ENCODE measurements at regions not wholly inside any gene's neighbourhood (a gene's known extent, or its start where the extent isn't known, plus 50 kb on each side); places are given as distances from the start of the nearest gene placed in this dataset.

GRCh38 chr5:167528651-167529050, 762.8 kb upstream of the WWC1 start:
- TF ChIP-seq POLR2A (IDR thresholded peaks at IDR 0.05) (no peak), CTCF (IDR thresholded peaks at IDR 0.05) (no peak)
